Smooth muscle cell of the brain vasculature (primary cell): ENCODE measurements at regions not wholly inside any gene's neighbourhood (a gene's known extent, or its start where the extent isn't known, plus 50 kb on each side); places are given as distances from the start of the nearest gene placed in this dataset.

Source experiments
- DNase-seq: peaks from one replicate; pipeline ENCODE4 v3.0.0-alpha.2; 2012; ENCODE audit warnings: low read depth, low spot score

- DNase-seq: no peak
Measured at GRCh38 chr9:86830356-86830755, 117.0 kb downstream of the GAS1 start.

GRCh38 chr9:86829496-86830046 is 117.7 kb downstream of the GAS1 start:
- no peak for DNase-seq

DNA sequence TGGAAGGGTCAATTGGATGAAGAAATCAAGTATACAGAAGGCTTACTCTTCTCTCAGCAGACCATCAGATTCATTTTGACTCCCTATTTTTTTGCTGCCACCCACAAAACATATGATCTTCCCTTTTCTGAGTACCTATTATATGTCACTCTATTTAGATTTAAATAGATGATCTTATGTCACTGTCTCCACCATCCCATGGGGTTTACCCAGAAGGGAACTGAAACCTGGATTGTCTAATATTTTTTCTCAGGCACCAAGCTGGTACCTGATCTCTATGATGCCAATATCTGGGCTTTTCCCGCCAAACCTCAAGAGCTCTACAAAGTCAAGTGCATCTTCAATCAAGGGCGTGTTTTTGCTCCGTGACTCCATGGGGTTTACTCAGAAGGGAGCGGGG is 118.7 kb downstream of the GAS1 start:
- no peak for DNase-seq

DNA sequence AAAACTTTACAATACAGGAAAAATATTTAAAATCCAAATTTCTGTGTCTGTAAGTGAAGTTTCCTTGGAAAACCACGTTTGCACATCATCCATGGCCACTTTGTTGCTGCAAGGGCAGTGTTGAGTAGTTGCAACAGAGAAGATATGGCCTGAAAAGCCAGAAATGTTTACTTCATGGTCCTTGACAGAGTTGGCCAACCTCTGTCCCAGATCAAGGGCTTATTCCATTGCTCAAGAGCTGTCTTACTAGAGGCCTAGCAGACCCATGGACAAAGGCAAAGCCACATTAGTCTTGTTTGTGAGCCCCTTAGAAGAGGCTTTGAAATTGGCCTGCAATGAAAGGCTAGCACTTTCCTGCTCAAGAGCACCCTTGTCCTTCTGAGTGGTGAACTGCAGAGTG is 119.4 kb downstream of the GAS1 start:
- DNase-seq: no peak

DNA sequence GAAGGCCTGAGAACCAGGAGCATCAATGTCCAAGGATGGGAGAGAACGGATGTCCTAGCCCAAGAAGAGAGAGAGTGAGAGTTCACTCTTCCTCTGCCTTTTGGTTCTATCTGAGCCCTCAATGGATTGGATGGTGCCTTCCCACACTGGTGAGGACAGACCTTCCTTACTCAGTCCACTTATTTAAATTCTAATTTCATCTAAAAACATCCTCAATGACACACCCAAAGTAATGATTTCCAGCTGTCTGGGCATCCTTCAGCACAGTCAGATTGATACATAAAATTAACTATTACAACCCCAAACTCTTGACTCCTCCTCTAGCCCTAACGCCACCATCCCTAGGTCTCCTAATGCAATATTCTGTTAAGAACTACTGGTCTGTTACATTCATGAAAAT is 122.0 kb downstream of the GAS1 start:
- no peak for DNase-seq

DNA sequence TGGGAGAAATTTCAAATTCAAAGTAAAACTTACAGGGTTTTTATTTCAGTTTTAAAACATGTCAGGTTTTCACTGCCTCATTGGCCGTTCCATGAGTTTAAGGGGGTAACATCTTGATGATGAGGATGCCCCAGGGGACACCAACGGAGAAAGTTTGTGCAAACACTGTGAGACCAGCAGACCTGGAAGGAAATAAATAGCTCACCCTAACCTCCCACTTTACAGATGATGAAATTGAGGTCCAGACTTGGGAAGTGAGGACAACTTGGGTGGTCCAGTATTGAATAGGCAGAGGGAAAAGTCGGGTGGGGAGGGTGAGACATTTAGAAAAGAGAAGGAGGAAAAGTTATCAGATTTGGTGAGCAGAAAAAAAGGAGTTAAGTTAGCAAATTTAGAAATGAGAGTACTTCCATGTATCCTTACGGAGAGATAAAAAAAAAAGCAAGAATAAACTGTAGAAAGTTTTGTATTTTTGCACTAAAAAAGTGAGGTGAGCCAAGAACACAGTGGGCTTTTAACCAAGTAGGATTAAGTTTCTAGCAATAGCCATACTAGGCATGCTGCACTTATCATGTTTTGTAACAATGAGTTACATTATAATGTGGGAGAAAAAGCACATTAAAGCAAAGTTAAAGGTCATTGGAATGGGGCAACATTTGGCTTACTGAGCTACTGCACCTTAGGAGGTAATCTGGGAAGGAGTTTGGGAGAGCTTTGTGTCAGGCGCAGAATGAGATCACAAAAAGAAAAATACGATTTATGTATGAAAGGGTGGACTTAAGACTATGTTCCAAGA is 125.1 kb downstream of the GAS1 start:
- no peak for DNase-seq

DNA sequence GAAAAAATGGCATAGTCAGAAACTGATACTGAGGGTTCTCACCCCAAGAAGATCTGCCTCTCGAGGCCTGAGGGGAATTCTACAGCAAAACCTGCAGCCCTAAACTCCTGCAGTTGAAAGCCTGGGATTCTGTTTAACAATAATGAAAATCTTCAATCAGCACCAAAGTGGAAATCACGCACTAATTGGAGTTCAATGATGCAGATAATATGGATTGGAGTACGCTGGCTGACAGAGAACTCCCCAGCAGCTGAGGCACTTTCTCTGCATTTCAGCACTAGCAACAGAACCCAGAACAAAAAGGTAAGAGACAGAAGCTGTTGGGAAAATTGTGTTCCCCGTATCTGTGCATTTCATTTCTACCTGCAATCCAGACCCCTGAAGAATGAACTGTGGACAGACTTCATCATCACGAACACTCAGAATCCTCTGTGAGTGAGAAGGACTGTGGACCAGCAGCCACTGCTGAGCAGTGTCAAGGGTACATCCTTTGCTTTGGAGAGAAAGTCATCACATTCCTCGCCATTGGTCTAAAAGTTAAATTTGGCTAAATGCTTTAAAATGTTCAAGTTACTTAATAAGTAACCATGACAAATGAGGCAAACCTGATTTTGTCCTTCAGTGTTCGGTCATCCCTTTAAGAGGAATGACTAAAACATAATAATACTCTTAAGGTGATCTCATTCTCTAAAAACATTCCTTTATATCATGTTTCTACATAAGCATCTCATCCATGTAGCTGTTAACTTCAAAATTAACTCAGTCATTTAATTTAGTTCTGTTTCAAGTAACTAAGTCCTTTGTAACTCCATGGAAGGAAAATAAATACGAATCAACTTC is 126.1 kb downstream of the GAS1 start:
- DNase-seq: no peak

DNA sequence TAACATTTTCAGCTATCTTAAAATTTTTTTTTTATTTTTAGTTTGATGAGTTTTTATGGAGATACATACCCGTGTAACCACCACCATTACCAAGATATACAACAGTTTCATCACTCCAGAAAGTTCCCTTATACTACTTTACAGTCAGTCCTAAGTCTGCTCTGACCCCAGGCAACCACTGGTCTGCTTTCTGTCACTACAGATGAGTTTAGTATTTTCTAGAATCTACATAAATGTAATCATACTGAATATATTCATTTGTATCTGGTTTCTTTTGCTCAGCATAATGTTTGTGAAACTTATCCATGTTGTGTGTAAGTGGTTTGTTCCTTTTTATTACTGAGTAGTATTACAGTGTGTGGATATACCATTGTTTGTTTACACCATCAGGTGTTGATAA is 127.8 kb downstream of the GAS1 start:
- DNase-seq: no peak

DNA sequence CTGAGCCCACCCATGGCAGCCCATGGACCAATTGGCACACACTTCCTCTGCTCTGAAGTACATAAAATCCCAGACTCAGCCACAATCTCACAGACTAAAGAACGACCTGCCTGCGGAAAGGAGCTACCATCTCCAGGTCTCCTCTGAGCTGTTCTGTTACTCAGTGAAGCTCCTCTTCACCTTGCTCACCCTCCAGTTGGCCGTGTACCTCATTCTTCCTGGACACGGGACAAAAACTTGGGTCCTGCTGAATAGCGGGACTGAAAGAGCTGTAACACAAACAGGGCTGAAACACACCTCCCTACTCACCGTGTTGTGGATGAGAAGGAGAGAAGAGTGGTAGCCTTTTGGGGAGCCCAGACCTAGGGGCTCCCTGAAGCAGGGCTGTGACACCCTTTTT is 128.7 kb downstream of the GAS1 start:
- DNase-seq: no peak

GRCh38 chr9:86816868-86817267 is 130.4 kb downstream of the GAS1 start:
- no peak for DNase-seq

DNA sequence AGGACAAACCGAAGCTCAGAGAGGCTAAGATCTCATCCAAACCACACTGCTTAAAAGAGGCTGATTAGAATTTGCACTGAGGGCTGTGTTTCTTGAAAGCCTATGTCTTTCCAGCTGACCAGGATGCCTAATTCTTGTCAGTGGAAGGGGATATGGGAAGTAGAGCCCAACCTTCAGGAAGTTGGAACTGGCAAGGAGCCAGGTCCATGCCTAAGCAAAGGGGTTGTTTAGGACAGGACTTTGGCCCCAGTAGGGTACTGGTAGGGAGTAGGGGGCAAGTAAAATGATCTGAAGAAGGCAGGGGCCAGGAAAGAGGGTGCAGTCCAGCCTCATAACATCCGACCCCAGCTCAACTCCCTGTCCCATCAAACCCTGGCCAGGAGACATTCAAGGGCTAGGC is 130.9 kb downstream of the GAS1 start:
- no peak for DNase-seq

GRCh38 chr9:86812616-86813015 is 134.7 kb downstream of the GAS1 start:
- no peak for DNase-seq

GRCh38 chr9:86809759-86810367 is 137.4 kb downstream of the GAS1 start:
- no peak for DNase-seq

GRCh38 chr9:86809151-86809550 is 138.2 kb downstream of the GAS1 start:
- DNase-seq: no peak

DNA sequence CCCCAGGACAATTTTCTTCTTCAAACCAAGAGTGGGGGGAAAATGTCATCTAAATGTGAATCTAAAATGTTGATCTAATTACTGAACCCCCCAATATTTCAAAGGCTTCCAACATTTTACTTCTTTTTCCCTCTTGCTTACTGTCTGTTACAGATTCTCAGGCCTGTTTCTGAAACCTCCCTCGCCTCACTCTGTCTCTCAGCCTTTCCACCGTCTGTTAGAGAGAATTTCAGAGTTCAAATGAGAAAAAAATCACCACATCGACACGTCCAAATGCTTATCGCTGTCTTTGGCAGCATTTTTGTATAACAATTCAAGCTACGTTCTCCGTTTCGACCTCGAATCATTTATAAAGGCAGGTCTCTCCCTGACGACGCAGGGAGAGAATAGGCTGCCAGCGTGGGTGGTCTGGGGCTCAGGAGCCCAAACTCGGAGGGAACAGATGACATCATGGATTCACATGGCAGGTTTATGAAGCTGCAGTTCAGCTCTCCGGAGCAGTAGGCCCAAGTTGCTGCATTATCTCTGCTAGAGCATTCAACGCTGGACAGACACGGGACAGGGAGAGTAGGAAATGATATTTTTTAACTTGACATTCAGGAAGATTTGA is 139.8 kb downstream of the GAS1 start:
- no peak for DNase-seq

- DNase-seq: no peak
Measured at GRCh38 chr9:86804011-86804410, 143.3 kb downstream of the GAS1 start.

GRCh38 chr9:86802900-86803673 is 144.2 kb downstream of the GAS1 start:
- DNase-seq: no peak

GRCh38 chr9:86801246-86801645 is 146.1 kb downstream of the GAS1 start:
- DNase-seq: no peak

DNA sequence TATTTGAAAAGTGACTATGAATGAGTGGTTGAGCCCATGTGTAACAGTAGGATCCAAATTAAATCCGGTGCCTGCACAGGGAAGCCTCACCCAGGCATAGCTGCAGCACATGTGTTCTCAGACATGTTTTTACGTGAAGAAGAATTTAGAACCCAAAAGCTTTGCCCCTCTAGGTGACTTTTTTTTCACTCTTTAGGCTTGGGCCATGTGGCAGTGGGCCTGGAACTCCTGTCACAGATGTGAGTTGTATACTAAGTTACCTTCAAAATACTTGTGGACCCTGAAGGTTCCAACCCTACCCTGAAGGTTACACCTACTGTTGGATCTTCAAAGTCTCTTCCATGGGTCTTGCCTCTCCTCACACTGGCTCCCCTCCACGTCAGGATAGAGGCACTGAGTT is 146.6 kb downstream of the GAS1 start:
- no peak for DNase-seq

- DNase-seq: no peak
Measured at GRCh38 chr9:86798966-86799365, 148.3 kb downstream of the GAS1 start.

DNA sequence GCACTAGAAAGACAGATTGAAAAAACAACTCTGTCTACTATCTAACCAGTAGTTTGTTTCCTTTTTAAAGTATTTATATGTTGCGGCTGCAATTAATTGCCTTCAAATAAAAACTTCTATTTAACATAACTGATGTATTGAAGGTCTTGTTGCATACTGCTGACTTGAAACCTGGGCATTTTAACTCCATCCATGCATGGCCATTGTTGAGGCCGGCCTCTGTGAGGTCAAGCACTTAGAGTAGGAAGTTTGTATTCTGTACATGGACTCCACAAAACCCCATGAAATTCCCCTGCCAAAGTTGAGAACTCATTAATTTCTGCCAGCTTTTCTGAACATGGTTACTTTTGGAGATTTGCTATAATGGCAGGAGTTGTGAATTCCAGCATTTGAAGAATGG is 150.6 kb downstream of the GAS1 start:
- no peak for DNase-seq
